ENCODE measurements at regions not wholly inside any gene's neighbourhood (a gene's known extent, or its start where the extent isn't known, plus 50 kb on each side); places are given as distances from the start of the nearest gene placed in this dataset.
"Not testable (repeated sequence)": the region's sequence is repeated elsewhere in the genome, so short reads cannot be mapped to it uniquely, and the experiment has no call there.

DNA sequence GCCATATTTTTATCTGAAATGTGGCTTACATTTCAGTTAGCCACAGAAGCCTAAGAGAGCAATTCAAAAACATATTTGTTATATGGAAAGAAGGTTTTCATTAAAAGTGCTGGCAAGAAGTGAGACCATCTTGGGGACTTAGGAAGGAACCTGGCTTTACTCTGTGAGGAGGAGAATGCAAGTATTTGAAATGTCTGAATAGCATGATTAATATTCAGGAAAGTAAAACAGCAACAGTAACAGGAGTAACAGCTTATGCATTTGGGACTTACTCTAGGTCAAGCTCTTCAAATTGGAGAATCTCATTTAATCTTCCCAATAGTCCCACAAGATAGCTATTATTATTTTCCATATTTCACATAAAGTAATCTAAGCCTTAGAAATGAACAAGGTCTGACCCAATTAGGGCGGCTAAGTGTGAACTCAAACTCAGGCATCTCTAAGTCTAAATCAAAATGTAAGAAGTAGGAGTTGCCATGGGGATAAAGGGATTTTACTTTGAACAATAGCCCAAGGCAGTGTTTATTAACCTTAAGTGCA, 816.5 kb downstream of the BCKDHB start:
- H3K4me3 Mint-ChIP-seq: no peak overlapping the region
- intact Hi-C loops (cut with micrococcal nuclease): loop anchor here (10.0 kb wide), 1 partner anchor 778 kb away; no protein-coding TSS in a partner anchor
- H3K27ac Mint-ChIP-seq: no peak overlapping the region
- H3K27me3 Mint-ChIP-seq (ENCODE audit: low read depth): no peaks in the 10 kb centered on the region
- H3K36me3 Mint-ChIP-seq (ENCODE audit: low read depth): no peaks in the 10 kb centered on the region
- H3K9me3 Mint-ChIP-seq: peaks cover 8% of the 10 kb centered on the region
- CTCF ChIA-PET: no interaction called here
- DNase-seq: no peak
- H3K4me1 Mint-ChIP-seq (ENCODE audit: low read depth): no peaks in the 10 kb centered on the region

DNA sequence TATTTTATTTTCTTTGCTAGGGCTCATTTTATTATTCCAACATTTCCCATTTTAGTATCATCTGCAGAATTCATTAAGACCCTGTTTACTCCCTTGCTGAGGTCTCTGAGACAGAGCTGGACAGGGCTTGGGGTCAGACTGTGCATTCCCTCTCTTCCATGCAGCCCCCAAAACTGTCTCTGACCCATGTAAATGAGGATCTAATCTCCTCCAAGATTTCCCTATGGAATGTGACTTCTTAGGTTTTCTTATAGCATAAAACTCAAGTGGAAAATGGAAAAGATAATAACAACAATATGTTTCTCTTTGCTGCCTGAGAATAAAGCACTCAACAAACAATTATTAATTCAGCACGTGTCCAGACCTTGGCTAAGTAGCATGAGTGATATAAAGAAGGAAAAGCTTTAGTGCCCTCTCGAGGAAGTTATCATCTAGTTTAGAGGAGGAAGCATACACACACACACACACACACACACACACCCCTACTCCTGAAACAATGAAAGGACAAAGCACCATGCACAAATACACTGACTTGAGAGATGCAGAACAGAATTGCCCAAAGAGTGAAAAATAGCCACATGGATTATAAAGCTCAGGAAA, 815.5 kb downstream of the BCKDHB start:
- CTCF ChIA-PET: interaction anchor here (0.6 kb wide), 1 partner anchor 36 kb away, joined by 3 read pairs; no protein-coding TSS in a partner anchor
- H3K36me3 Mint-ChIP-seq (ENCODE audit: low read depth): no peaks in the 10 kb centered on the region
- no peak overlapping the region for H3K4me3 Mint-ChIP-seq
- no peaks in the 10 kb centered on the region for H3K27me3 Mint-ChIP-seq (ENCODE audit: low read depth)
- no peaks in the 10 kb centered on the region for H3K4me1 Mint-ChIP-seq (ENCODE audit: low read depth)
- intact Hi-C loops (cut with micrococcal nuclease): loop anchor here (10.0 kb wide), 1 partner anchor 777 kb away; no protein-coding TSS in a partner anchor
- DNase-seq: no peak
- peaks cover 7% of the 10 kb centered on the region for H3K9me3 Mint-ChIP-seq
- H3K27ac Mint-ChIP-seq: no peak overlapping the region

DNA sequence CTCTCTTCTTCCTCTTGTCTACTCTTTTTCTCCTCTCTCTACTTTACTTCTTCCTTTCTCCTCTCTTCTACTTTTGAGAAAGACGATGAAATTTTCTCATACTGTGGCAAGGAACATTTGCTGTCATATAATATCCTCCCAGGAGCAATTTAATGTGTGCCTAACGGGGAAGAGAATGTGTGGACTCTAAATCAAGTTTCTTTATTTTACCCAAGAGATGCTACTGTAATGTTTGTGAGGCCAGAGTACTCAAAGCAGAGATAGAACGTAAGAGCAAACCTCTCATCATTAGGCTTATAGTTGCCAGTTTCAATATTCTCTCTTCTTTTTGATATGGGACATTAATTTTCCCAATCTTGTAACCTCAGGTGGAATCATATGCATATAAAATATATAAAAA, 801.4 kb downstream of the BCKDHB start:
- Mint-ChIP-seq H3K27me3 (ENCODE audit: low read depth) (no peaks in the 10 kb centered on the region), H3K27ac (no peak overlapping the region), H3K4me3 (no peak overlapping the region), H3K9me3 (no peaks in the 10 kb centered on the region), H3K4me1 (ENCODE audit: low read depth) (no peaks in the 10 kb centered on the region), H3K36me3 (ENCODE audit: low read depth) (no peaks in the 10 kb centered on the region)
- no peak for DNase-seq
- CTCF ChIA-PET: no interaction called here
- intact Hi-C loops (cut with micrococcal nuclease): no loop called here

DNA sequence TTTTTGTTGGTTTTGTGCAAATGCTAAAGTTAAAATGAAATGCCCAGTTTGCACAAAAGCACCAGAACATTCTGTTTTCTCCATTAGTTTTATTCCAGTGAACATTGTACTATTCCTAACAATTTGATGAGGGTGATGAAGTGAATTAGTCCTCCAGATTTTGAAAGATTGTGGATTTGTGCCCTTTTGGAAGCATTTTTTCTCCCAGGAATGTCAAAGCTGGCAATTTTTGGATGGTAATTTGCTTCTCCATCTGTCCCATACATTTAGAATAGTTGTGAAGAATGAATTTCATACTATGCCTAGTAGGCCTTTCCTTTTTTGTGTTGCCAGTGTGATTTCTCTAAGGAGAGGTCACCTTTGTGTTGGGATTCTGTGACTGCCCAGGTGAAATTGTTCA, 797.2 kb downstream of the BCKDHB start:
- Mint-ChIP-seq H3K4me3 (no peak overlapping the region), H3K27ac (no peak overlapping the region), H3K4me1 (ENCODE audit: low read depth) (no peaks in the 10 kb centered on the region), H3K36me3 (ENCODE audit: low read depth) (no peaks in the 10 kb centered on the region), H3K9me3 (peaks cover 10% of the 10 kb centered on the region), H3K27me3 (ENCODE audit: low read depth) (no peaks in the 10 kb centered on the region)
- intact Hi-C loops (cut with micrococcal nuclease): no loop called here
- CTCF ChIA-PET: no interaction called here
- no peak for DNase-seq

DNA sequence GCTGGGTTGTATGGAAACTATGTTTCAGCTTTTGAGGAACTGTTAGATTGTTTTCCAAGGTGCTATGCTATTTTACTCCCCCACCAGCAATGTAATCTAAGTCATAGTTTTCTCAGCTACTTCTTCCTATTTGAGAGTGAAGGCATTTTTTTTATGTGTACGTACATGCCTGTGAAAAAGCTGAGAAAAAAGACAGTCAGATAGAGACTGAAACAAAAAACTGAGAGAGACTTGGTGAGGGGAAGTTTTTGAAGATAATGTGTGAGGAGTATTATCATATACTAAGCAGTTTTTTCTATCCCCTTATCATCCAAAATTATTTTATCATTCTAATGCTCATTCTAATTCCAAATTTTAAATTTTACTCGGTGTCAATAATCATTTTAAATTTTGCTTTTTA, 780.0 kb downstream of the BCKDHB start:
- intact Hi-C loops (cut with micrococcal nuclease): no loop called here
- Mint-ChIP-seq H3K9me3 (no peaks in the 10 kb centered on the region), H3K4me1 (ENCODE audit: low read depth) (no peaks in the 10 kb centered on the region), H3K4me3 (no peak overlapping the region), H3K36me3 (ENCODE audit: low read depth) (no peaks in the 10 kb centered on the region), H3K27me3 (ENCODE audit: low read depth) (no peaks in the 10 kb centered on the region), H3K27ac (no peak overlapping the region)
- CTCF ChIA-PET: no interaction called here
- no peak for DNase-seq

DNA sequence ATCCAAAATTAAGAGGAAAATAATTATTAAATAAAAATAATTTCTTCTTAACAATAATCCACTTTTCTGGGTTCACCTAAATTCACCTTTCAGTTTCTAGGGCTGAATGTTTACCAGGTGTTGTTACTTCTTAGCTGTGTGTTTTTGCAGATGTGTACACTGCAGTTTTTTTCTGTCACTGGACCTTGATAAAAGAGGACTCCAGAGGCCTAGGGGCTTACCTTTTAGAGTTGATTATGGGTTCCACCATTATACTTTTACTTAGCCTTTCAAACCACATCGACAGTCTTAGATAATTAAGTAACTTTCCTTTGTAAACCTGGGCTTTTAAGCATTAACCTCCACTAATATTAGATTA, 766.5 kb downstream of the BCKDHB start:
- intact Hi-C loops (cut with micrococcal nuclease): no loop called here
- no peaks in the 10 kb centered on the region for H3K4me1 Mint-ChIP-seq (ENCODE audit: low read depth)
- DNase-seq: no peak
- H3K27ac Mint-ChIP-seq: no peak overlapping the region
- H3K27me3 Mint-ChIP-seq (ENCODE audit: low read depth): no peaks in the 10 kb centered on the region
- H3K4me3 Mint-ChIP-seq: no peak overlapping the region
- CTCF ChIA-PET: interaction anchor here (0.6 kb wide), 1 partner anchor 109 kb away, joined by 3 read pairs; no protein-coding TSS in a partner anchor
- H3K9me3 Mint-ChIP-seq: peaks cover 12% of the 10 kb centered on the region
- no peaks in the 10 kb centered on the region for H3K36me3 Mint-ChIP-seq (ENCODE audit: low read depth)

DNA sequence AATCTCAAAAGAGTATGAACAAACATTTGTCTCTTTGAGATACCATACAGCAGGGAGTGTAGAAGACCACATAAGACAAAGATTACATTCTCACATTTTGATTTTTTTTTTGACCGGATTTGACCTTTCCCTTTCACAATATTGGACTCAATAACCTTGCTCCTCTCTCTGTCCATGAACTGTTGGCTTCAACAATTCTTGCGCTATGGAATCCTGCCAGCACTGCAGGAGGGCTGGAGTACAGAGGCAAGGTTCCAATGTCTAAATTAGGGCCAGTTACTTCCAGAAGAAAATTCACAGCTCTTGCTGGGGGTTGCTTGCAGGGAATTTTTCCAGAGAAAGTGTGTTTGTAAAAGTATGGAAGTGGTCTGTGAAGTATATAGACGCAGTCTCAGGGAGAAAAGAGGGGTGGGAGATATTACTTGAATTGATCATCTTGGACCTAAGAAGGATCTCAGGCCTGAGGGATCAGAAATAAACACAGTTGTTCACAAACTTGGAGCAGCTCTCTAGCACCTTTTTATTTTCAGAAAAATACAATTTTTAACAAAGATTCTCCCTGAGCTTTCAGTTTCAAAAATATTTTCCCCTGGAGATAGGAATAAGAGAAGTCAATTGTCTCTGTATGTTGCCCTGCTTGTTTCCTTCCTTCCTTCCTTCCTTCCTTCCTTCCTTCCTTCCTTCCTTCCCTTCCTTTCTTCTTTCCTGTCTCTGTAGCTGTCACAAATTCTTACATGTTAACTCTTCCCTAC, 765.9 kb downstream of the BCKDHB start:
- H3K36me3 Mint-ChIP-seq (ENCODE audit: low read depth): no peaks in the 10 kb centered on the region
- H3K4me1 Mint-ChIP-seq (ENCODE audit: low read depth): no peaks in the 10 kb centered on the region
- no peak overlapping the region for H3K4me3 Mint-ChIP-seq
- no peak for DNase-seq
- H3K9me3 Mint-ChIP-seq: peaks cover 9% of the 10 kb centered on the region
- intact Hi-C loops (cut with micrococcal nuclease): no loop called here
- no peaks in the 10 kb centered on the region for H3K27me3 Mint-ChIP-seq (ENCODE audit: low read depth)
- CTCF ChIA-PET: interaction anchor here (0.6 to 0.7 kb wide), 2 partner anchors 110 to 192 kb away, joined by 3 to 6 read pairs; no protein-coding TSS in a partner anchor
- no peak overlapping the region for H3K27ac Mint-ChIP-seq

DNA sequence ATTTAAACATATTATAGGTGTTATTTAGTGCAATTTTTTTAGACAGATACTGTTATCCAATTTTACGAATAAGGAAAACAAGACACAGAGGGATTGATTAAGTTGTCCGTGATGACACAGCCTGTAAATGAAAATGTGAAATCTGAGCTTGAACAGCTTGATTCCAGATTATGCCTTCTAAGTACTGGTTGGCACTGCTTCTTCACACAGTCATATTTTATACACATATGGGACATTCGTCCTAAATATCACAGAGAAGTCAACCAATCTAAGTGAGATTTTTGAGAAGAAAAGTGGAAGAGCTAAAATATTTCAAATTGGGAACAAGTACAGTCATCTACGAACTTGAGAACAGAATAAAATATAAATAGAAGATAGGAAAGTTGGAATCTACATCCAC, 756.3 kb downstream of the BCKDHB start:
- H3K4me1 Mint-ChIP-seq (ENCODE audit: low read depth): no peaks in the 10 kb centered on the region
- intact Hi-C loops (cut with micrococcal nuclease): no loop called here
- H3K4me3 Mint-ChIP-seq: no peak overlapping the region
- no peak overlapping the region for H3K27ac Mint-ChIP-seq
- H3K36me3 Mint-ChIP-seq (ENCODE audit: low read depth): no peaks in the 10 kb centered on the region
- DNase-seq: no peak
- CTCF ChIA-PET: no interaction called here
- H3K27me3 Mint-ChIP-seq (ENCODE audit: low read depth): no peaks in the 10 kb centered on the region
- H3K9me3 Mint-ChIP-seq: peaks cover 8% of the 10 kb centered on the region

DNA sequence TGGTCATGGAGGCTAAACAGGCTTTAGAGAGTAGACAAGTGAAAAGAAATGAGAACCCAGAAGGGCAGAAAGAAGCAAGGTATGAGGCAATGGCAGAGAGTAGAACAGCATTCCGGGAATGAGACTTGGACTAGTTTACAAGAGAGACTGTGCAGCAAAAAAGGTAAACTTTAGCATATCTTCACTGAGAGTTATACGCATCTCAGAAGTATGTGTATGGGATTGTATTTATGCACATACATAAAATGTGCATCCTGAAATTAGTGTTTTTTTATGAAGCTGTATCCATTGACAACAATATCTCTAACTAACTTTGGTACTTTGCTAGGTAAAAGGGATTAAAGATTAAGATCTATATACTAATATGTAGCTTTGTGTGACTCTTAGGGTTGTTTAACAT, 753.6 kb downstream of the BCKDHB start:
- Mint-ChIP-seq H3K4me3 (no peak overlapping the region), H3K9me3 (peaks cover 6% of the 10 kb centered on the region), H3K4me1 (ENCODE audit: low read depth) (no peaks in the 10 kb centered on the region), H3K27ac (no peak overlapping the region), H3K36me3 (ENCODE audit: low read depth) (no peaks in the 10 kb centered on the region), H3K27me3 (ENCODE audit: low read depth) (no peaks in the 10 kb centered on the region)
- CTCF ChIA-PET: no interaction called here
- no peak for DNase-seq
- intact Hi-C loops (cut with micrococcal nuclease): no loop called here

DNA sequence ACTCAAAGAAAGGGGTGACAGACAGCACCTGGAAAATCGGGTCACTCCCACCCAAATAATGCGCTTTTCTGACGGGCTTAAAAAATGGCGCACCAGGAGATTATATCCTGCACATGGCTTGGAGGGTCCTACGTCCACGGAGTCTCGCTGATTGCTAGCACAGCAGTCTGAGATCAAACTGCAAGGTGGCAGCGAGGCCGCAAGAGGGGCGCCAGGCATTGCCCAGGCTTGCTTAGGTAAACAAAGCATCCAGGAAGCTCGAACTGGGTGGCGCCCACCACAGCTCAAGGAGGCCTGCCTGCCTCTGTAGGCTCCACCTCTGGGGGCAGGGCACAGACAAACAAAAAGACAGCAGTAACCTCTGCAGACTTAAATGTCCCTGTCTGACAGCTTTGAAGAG, 741.5 kb downstream of the BCKDHB start:
- H3K4me3 Mint-ChIP-seq; intact Hi-C loops (cut with micrococcal nuclease); CTCF ChIA-PET; DNase-seq; H3K36me3 Mint-ChIP-seq (ENCODE audit: low read depth); H3K4me1 Mint-ChIP-seq (ENCODE audit: low read depth); H3K27ac Mint-ChIP-seq; H3K27me3 Mint-ChIP-seq (ENCODE audit: low read depth): not testable (repeated sequence)
- peaks cover 22% of the 10 kb centered on the region for H3K9me3 Mint-ChIP-seq

DNA sequence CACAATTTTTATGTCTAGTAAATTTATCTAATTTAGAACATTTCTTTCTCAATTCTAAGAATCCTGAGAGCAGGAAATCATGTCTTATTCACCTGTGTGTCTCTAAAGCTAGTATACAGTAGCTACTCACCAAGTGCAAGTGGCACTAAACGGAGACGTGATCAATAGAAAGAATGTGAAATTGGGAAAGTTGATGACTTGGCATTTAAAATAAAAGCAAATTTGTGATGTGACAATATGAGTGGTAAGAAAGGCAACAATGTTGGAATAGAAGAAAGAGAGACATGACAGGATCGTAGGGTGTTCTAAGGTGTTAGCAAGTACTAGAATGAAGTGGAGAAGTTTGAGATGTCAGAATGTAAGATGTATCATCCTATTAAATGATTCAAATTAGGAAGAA, 725.9 kb downstream of the BCKDHB start:
- Mint-ChIP-seq H3K27ac (no peak overlapping the region), H3K4me3 (no peak overlapping the region), H3K27me3 (ENCODE audit: low read depth) (no peaks in the 10 kb centered on the region), H3K36me3 (ENCODE audit: low read depth) (no peaks in the 10 kb centered on the region), H3K9me3 (peaks cover 1% of the 10 kb centered on the region), H3K4me1 (ENCODE audit: low read depth) (no peaks in the 10 kb centered on the region)
- DNase-seq: no peak
- intact Hi-C loops (cut with micrococcal nuclease): no loop called here
- CTCF ChIA-PET: no interaction called here

DNA sequence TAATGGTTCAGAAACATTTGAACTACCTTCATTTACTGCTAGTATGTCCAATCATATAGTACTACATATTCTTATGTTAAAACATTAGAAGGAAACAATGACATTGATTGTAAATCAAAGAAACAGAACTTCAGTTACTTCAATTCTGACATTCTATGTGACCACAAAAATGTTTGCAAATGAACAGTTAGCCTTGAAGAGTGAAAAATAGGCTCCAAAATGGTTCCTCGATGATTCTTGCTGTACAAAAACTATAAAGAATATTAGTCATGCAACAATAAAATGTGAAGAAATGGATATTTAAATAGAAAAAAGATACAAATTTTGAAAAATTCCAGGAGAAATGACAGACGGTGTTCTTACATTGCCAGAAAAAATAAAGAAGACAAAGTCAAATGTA, 686.9 kb downstream of the BCKDHB start:
- H3K27ac Mint-ChIP-seq: no peak overlapping the region
- no peaks in the 10 kb centered on the region for H3K36me3 Mint-ChIP-seq (ENCODE audit: low read depth)
- no peak for DNase-seq
- CTCF ChIA-PET: no interaction called here
- H3K4me3 Mint-ChIP-seq: no peak overlapping the region
- H3K27me3 Mint-ChIP-seq (ENCODE audit: low read depth): no peaks in the 10 kb centered on the region
- intact Hi-C loops (cut with micrococcal nuclease): no loop called here
- peaks cover 3% of the 10 kb centered on the region for H3K9me3 Mint-ChIP-seq
- H3K4me1 Mint-ChIP-seq (ENCODE audit: low read depth): no peaks in the 10 kb centered on the region

DNA sequence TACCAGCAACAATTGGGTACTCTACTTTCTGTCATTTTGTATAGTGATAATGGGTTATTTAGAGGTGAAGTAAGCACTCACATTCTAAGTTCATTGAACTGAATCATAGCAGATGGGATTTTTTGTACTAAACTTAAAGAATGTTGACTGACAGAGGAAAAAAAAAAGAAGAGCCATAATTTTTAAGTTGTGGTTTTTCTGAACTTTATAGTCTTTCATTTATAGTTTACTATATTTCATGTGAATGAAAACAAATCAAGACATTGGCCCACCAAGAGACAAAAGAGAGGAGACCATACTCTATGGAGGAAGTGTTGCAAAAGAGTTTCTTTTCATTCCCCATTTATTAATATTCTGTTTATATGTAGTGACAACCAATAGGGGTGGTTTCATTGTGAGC, 685.7 kb downstream of the BCKDHB start:
- intact Hi-C loops (cut with micrococcal nuclease): no loop called here
- H3K4me3 Mint-ChIP-seq: no peak overlapping the region
- no peaks in the 10 kb centered on the region for H3K4me1 Mint-ChIP-seq (ENCODE audit: low read depth)
- H3K9me3 Mint-ChIP-seq: peaks cover 3% of the 10 kb centered on the region
- H3K27me3 Mint-ChIP-seq (ENCODE audit: low read depth): no peaks in the 10 kb centered on the region
- no peaks in the 10 kb centered on the region for H3K36me3 Mint-ChIP-seq (ENCODE audit: low read depth)
- H3K27ac Mint-ChIP-seq: no peak overlapping the region
- CTCF ChIA-PET: no interaction called here
- DNase-seq: no peak
